Spleen (tissue), 11 donors: ENCODE measurements at regions not wholly inside any gene's neighbourhood (a gene's known extent, or its start where the extent isn't known, plus 50 kb on each side); places are given as distances from the start of the nearest gene placed in this dataset.

ENCODE experiments used
- DNase-seq: peaks from one replicate; pipeline ENCODE4 v3.0.0-alpha.2; 2020
- H3K27ac ChIP-seq, 8 donors: fragments of 200-600 bp; sonication (generic) in 7 of 8; 1 replicate in 4 of 8; 2 replicates in 4 of 8; pipeline versions ENCODE4 v1.5.0 to v1.8.0; 2016 to 2021; ENCODE audit warnings: inconsistent platforms in 4 of 8, mild to moderate bottlenecking in 4 of 8, moderate library complexity in 1 of 8
- H3K27me3 ChIP-seq, 7 donors: fragments of 200-600 bp; sonication (generic) in 6 of 7; replicated peaks in 1 of 7; 1 replicate in 4 of 7; 2 replicates in 3 of 7; pipeline versions ENCODE4 v1.5.0 to v1.8.0; 2016 to 2021; ENCODE audit warnings: inconsistent platforms in 3 of 7, mild to moderate bottlenecking in 1 of 7
- H3K36me3 ChIP-seq, 6 donors: fragments of 200-600 bp; sonication (generic) in 5 of 6; 1 replicate in 4 of 6; 2 replicates in 2 of 6; pipeline versions ENCODE4 v1.5.0 to v1.8.0; 2016 to 2021; ENCODE audit warnings: inconsistent platforms in 2 of 6
- H3K4me1 ChIP-seq, 6 donors: fragments of 200-600 bp; sonication (generic) in 5 of 6; 1 replicate in 3 of 6; 2 replicates in 3 of 6; pipeline versions ENCODE4 v1.5.0 to v1.8.0; 2016 to 2021; ENCODE audit warnings: inconsistent platforms in 3 of 6
- H3K4me3 ChIP-seq, 8 donors: fragments of 200-600 bp; sonication (generic) in 7 of 8; 1 replicate in 4 of 8; 2 replicates in 4 of 8; pipeline versions ENCODE4 v1.5.0 to v1.8.0; 2016 to 2021; ENCODE audit warnings: inconsistent platforms in 4 of 8, mild to moderate bottlenecking in 4 of 8, moderate library complexity in 2 of 8
- H3K9me3 ChIP-seq, 8 donors: fragments of 200-600 bp; sonication (generic) in 7 of 8; 1 replicate in 4 of 8; 2 replicates in 4 of 8; pipeline versions ENCODE4 v1.5.0 to v1.8.0; 2016 to 2021; ENCODE audit warnings: inconsistent platforms in 4 of 8
- POLR2A ChIP-seq, 3 donors: fragments of 450-650 bp; IDR thresholded peaks; one replicate each; pipeline ENCODE4 v1.5.1; 2017; ENCODE audit warnings: antibody characterized with exemption in 3 of 3, mild to moderate bottlenecking in 1 of 3
- POLR2AphosphoS5 ChIP-seq, 3 donors: sonication (generic); formaldehyde crosslinking; IDR thresholded peaks; one replicate each; pipeline ENCODE4 v1.5.1; 2017; ENCODE audit warnings: antibody characterized with exemption in 3 of 3
- WGBS, 5 donors: extraction: QIAGEN DNeasy Blood & Tissue Kit in 3 of 5; methylation state at CpG; one replicate each; pipeline versions ENCODE4 v1.1.5 to v1.1.7; 2013 to 2018; 5-methylcytosine and 5-hydroxymethylcytosine counted together
- intact Hi-C: fragments of 100-400 bp; cut with DNase I; formaldehyde crosslinking; loops from one replicate; pipeline ENCODE4 v1.15.0; 2023; ENCODE audit warnings: low total_unique reads
- TF ChIP-seq, protein P1 (sequence below), 11 experiments: fragments of 200-600 bp in 7 of 11; fragments of 450-650 bp in 4 of 11; sonication (generic) in 4 of 11; IDR thresholded peaks in 8 of 11; conservative IDR thresholded peaks in 3 of 11; 1 replicate in 7 of 11; 2 replicates in 4 of 11; pipeline versions ENCODE4 v1.4.0 to v1.8.0; 2016 to 2021; ENCODE audit warnings: antibody characterized with exemption in 11 of 11, inconsistent platforms in 4 of 11, mild to moderate bottlenecking in 1 of 11
- donor health status: healthy with polysubstance abuse.
- donor health status: DM: no; HTN: no; CAD: no; lungs with moderate emphysema.
- donor health status: DM: no; HTN: no; CAD: no.
- donor health status: Bipolar disorder and iron deficiency.
- donor health status: healthy.
- donor health status: DM: no; HTN: no; CAD: no.
- donor health status: DM: yes; HTN: yes; CAD: no.

DNA sequence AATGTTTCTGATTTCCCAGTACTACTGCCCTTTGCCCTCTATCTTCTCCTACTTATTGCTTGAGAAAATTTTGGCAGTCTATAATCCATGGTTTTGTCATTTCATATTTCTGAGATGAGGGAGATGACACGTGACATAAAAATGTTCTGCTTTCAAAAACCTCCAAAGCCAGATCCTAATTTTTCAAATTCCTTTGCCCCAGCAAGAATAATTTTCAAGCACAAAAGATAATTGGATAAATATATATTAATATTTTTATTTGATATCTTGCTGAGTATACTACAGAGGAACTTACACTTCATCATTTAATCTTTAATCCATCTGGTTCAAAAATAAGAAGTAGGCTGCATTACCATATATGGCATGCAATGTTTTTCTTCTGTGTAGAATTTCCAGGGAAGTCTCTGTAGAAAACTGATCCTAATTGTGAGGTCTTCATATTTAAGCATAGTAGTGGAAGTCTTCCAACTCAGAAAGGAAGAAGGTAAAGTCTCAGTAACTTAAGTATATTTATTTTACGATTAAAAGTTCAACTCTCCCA is 1738.8 kb downstream of the EFNA5 start:
- no peak overlapping the region for H3K4me3 ChIP-seq
- H3K4me1 ChIP-seq = no peaks in the 10 kb centered on the region
- no peak overlapping the region for H3K27ac ChIP-seq
- H3K9me3 ChIP-seq = peaks cover 0 to 11% (median under 1%) of the 10 kb centered on the region in 8 donors
- H3K36me3 ChIP-seq = no peaks in the 10 kb centered on the region
- no peak for DNase-seq
- WGBS, 5 donors = 74 to 83% (median 80%) methylated on average over 2 of the region's 2 CpGs
- intact Hi-C loops = no loop called here
- TF ChIP-seq POLR2AphosphoS5 (IDR thresholded peaks at IDR 0.05) = no peak
- TF ChIP-seq, protein P1, sequence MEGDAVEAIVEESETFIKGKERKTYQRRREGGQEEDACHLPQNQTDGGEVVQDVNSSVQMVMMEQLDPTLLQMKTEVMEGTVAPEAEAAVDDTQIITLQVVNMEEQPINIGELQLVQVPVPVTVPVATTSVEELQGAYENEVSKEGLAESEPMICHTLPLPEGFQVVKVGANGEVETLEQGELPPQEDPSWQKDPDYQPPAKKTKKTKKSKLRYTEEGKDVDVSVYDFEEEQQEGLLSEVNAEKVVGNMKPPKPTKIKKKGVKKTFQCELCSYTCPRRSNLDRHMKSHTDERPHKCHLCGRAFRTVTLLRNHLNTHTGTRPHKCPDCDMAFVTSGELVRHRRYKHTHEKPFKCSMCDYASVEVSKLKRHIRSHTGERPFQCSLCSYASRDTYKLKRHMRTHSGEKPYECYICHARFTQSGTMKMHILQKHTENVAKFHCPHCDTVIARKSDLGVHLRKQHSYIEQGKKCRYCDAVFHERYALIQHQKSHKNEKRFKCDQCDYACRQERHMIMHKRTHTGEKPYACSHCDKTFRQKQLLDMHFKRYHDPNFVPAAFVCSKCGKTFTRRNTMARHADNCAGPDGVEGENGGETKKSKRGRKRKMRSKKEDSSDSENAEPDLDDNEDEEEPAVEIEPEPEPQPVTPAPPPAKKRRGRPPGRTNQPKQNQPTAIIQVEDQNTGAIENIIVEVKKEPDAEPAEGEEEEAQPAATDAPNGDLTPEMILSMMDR (IDR thresholded peaks at IDR 0.05 in 8 of 11, conservative IDR thresholded peaks at IDR 0.05 in 3 of 11) = no peak
- no peak for TF ChIP-seq POLR2A (IDR thresholded peaks at IDR 0.05)
- H3K27me3 ChIP-seq = no peaks in the 10 kb centered on the region

DNA sequence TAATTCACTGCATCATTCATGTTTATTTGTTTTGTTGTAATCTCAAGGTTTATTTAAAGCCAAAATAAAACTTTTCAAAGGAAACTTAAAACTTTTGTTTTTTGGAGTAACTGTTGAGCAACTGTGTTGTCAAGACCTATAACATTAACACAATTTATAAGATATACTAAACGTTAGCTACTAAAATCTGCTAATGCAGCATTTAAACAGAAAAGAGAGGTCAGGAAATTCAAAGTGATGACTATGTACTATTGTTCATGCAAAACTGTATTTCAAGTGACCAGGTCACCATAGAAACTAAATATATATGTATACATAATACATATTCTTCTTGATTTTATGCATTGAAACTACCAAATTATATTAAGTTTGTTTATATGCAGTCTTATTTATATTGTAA is 1740.9 kb downstream of the EFNA5 start:
- Histone ChIP-seq H3K36me3 (no peaks in the 10 kb centered on the region), H3K4me1 (no peaks in the 10 kb centered on the region), H3K27ac (no peak overlapping the region), H3K4me3 (no peak overlapping the region), H3K27me3 (no peaks in the 10 kb centered on the region), H3K9me3 (peaks cover 0 to 3% (median 0%) of the 10 kb centered on the region in 8 donors)
- TF ChIP-seq POLR2AphosphoS5 (IDR thresholded peaks at IDR 0.05) = no peak
- TF ChIP-seq, protein P1 (IDR thresholded peaks at IDR 0.05 in 8 of 11, conservative IDR thresholded peaks at IDR 0.05 in 3 of 11) = no peak
- TF ChIP-seq POLR2A (IDR thresholded peaks at IDR 0.05) = no peak
- intact Hi-C loops = no loop called here
- 58 to 80% (median 64%) methylated on average over 1 of the region's 1 CpG for WGBS, 5 donors
- no peak for DNase-seq

DNA sequence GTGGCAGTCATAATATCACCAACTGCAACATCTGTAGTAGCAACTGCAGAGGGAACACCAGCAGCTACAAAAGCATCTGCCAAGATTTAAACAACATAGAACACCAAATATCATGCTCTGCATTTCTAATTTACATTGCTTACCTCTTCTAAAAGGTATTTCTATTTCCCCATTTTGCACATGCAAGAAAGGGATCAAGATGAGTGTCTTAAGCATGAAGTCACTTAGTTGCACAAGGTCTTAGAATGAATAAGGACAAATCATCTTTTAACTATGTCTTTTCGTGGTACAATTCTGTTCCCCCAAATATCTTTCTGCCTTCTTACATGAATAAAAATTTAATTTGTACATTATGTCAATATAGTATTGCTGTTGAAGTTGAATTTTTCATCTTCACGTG is 1746.4 kb downstream of the EFNA5 start:
- no peak overlapping the region for H3K4me3 ChIP-seq
- no peak for TF ChIP-seq POLR2AphosphoS5 (IDR thresholded peaks at IDR 0.05)
- no peak for TF ChIP-seq POLR2A (IDR thresholded peaks at IDR 0.05)
- TF ChIP-seq, protein P1 (IDR thresholded peaks at IDR 0.05 in 8 of 11, conservative IDR thresholded peaks at IDR 0.05 in 3 of 11) = no peak
- DNase-seq = no peak
- H3K36me3 ChIP-seq = no peaks in the 10 kb centered on the region
- no peak overlapping the region for H3K27ac ChIP-seq
- 67 to 83% (median 72%) methylated on average over 2 of the region's 2 CpGs for whole genome bisulfite sequencing, 5 donors
- no peaks in the 10 kb centered on the region for H3K27me3 ChIP-seq
- intact Hi-C loops = no loop called here
- H3K4me1 ChIP-seq = no peaks in the 10 kb centered on the region
- peaks cover 0 to 7% (median 0%) of the 10 kb centered on the region in 8 donors for H3K9me3 ChIP-seq

DNA sequence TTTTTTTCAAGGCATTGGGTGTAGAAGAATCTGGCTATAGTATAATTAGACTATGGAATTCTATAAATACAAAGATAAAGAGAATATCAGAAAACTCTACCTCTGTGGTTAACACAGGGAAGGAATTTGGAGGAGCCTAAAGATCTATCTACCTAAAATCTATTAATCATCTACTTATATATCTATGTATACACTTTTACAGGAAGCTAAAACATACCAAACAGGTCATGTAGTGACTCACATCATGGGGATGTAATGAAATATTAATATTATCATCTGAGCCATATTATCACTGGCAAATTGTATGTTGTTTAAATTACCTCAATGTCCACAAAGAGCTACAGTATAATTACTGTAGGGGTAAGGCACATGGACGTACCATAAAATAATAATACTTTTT is 1748.2 kb downstream of the EFNA5 start:
- Histone ChIP-seq H3K36me3 (no peaks in the 10 kb centered on the region), H3K4me1 (no peaks in the 10 kb centered on the region), H3K27me3 (no peaks in the 10 kb centered on the region), H3K27ac (no peak overlapping the region), H3K9me3 (peaks cover 0 to 12% (median 0%) of the 10 kb centered on the region in 8 donors), H3K4me3 (no peak overlapping the region)
- TF ChIP-seq POLR2A (IDR thresholded peaks at IDR 0.05) (no peak), POLR2AphosphoS5 (IDR thresholded peaks at IDR 0.05) (no peak)
- TF ChIP-seq, protein P1 (IDR thresholded peaks at IDR 0.05 in 8 of 11, conservative IDR thresholded peaks at IDR 0.05 in 3 of 11) = no peak
- DNase-seq = no peak
- 76 to 88% (median 79%) methylated on average over 1 of the region's 1 CpG for WGBS, 5 donors
- intact Hi-C loops = no loop called here
